GM19035 (cell line): ENCODE measurements at regions not wholly inside any gene's neighbourhood (a gene's known extent, or its start where the extent isn't known, plus 50 kb on each side); places are given as distances from the start of the nearest gene placed in this dataset.
A peak's percentile ranks its signal among the peaks of the same experiment; 100 is the strongest.
"Not testable (repeated sequence)": the region's sequence is repeated elsewhere in the genome, so short reads cannot be mapped to it uniquely, and the experiment has no call there.

Experiments used
- ATAC-seq: cut with Tn5 transposase; IDR thresholded peaks from one replicate; pipeline ENCODE4 v1.9.1; 2021; ENCODE audit not compliant: unreplicated experiment

DNA sequence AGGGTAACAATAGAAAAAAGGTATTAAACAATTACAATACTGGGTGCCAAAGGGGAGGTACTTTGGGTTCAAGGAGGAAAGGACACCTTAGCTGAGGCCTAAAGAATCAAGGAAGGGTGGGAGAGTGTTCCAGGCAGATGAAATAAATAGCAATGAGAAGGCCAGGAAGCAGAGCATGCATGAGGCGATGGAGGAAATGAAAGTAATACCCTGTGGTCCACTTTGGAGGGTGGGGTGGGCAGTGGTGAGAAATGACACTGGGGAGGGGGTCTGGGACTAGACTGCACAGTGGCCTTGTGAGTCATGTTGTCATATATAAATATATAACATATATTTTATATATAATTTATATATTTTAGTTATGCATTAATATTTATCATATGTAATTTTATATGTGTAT is 55.9 kb downstream of the BHLHE40 start:
- no peak for ATAC-seq

DNA sequence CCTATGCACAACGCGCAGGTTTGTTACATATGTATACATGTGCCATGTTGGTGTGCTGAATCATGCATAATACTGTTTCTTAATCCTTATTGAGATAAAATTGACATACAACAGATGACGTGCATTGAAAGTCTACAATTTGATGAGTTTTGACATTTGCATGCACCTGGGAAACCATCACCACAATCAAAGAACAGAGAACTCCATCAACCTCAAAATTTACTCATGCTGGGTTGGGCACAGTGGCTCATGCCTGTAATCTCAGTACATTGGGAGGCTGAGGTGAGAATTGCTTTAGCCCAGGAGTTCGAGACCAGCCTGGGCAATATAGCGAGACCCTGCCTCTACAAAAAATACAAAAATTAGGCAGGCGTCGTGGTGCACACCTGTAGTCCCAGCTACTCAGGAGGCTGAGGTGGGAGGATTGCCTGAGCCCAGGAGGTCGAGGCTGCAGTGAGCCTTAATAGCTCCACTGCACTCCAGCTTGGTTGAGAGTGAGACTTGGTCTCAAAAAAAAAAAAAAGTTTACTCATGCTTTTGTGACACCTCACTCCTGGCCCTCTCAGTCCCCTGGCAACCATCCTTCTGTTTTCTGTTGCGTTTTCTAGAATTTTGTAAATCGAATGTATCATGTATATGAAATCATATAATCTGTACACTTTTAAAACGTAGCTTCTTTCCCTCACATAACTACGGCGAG is 56.6 kb downstream of the BHLHE40 start:
- ATAC-seq, result no peak

DNA sequence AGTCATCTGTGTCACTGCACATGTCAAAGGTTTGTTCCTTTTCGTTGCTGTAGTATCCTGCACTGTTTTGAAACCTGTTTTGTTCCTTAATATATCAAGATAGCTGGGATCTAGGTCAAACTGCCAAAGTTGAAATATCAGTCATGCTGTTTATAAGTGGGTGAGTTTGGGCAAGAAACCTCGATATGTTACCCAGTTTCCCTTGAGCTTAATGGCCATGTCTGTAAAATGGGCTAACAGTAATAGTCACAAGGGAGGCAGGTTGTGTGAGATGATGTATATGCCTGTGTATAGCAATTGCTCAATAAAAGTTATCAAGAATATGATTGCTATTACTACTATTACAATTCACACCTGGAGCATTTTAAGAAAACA is 57.1 kb downstream of the BHLHE40 start:
- ATAC-seq, result no peak

DNA sequence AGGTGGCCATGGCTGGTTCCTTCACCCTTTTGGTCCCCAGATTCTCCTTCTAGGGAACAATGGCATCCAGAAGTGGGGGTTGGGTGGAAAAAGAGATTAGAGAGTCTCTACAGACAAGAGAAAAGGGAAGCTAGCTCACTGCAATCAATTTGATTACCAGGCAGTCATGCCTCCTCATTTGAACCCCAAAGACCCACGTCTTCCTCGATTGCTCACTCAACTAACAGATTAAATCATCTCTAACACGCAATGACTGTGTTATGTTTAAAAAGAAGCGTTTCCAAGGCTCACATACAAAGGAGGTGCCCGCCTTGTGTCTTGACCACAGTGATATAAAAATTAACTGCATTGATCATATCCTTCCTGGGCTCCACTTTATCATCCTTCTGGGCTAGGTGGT is 57.6 kb downstream of the BHLHE40 start:
- no peak for ATAC-seq

DNA sequence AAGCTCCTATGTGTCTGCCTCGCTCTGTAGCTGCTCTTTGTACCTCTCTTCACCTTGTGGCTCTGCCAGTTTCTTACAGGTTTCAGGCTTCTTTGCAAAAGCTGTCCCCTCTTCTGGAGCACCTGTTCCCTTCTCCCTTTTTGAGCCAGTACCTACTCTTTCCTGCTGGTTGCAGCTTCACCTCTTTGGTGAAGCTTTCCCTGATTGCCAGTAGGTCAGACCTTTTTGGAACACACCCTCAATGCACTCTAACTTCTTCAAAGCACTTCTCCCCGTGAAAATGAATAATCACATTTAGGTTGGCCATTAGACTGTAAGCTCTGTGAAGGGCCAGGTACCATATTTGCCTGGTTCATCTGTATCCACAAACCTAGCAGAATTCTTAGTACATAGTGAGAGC is 60.3 kb downstream of the BHLHE40 start:
- no peak for ATAC-seq

DNA sequence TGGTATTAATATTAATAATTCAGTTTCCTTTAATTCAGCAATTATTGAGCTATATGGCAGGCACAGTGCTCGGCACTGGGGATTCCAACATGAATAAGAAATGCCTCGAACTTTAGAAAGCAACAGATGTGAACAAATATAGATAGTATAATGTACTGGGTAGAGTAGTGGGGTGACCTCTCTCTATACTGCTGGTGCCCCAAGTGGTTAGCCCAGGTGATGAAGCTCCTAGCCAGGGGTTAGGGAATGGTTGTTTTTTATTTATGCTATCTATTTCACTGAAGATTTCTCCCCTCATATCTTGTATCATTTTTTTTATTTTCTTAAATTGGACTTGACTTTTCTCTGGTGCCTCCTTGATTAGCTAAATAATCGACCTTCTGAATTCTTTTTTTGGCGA is 62.1 kb downstream of the BHLHE40 start:
- ATAC-seq, result no peak

DNA sequence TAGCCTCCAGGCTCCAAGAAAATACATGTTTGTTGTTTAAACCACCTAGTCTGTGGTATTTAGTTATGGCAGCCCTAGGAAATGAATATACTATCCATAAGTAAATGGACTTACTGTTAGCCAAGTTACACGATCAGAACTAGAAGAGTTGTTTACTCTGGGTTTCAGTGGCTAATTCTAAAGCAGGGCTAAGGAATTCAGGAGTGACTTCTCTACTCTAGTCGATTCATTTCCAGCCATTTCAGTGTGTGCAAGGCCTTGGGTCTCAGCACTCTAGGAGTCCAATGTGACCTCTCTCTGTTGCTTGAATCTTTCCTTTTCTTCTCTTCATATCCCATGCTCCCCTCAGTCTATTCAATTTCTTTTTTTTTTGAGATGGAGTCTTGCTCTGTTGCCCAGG is 66.7 kb downstream of the BHLHE40 start:
- ATAC-seq, result no peak

DNA sequence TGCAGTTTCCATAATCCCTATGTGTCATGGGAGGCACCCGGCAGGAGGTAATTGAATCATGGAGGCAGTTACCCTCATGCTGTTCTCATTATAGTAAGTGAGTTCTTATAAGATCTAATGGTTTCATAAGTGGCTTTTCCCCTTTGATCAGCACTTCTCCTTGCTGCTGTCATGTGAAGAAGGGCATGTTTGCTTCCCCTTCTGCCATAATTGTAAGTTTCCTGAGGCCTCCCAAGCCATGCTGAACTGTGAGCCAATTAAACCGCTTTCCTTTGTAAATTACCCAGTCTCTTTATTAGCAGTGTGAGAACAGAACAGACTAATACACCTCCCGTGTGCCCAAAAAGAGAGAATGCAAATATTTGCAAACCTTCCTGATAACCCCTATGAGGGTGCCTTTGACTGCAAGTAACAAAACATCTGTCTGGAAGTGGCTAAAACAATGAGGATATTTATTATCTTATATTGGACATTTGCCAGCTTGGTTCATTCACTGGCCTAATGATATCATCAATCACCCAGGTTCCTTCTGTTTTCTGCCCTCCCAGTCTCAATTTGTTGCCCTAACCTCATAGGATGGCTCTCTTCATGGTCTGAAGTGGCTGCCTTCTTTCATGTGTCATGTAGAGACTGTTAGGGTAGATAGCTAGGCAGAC is 68.7 kb downstream of the BHLHE40 start:
- no peak for ATAC-seq

DNA sequence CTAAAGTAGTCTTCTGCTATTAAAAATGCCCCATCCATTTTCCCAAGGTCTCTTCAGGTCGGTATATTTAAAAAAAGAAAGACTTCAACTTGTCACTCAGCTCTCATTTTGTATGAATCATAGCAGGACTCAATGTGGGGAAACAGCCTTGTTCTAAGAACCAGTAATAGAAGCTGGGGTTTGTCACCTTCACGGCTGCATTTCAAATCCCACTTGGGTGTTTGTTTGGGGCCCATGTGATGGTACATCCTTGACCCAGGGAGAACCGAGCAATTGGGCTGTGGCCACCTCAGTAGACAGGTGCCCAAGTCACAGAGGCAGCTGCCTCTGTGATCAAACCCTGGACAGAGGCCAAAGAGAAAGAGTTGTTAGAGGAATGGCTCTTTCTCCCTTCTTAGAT is 70.3 kb upstream of the ARL8B start:
- no peak for ATAC-seq

DNA sequence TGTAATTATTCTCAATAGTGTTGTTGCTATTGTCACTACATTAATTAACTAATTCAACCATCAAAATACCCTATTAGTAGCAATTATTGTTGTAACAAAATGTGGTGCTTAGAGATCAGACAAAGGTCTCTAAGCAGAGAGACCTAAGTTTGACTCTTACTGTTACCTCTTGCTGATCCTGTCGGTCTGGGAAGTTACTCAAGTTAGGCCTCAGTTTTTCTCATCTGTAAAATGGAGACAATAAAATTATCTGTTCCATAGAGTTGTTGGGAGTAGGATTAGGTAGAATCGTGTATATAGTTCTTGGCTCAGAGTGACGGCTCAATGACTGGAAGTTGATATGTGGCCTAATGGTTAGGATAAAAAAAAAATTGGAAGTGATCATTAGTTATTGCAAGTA is 69.8 kb upstream of the ARL8B start:
- no peak for ATAC-seq

DNA sequence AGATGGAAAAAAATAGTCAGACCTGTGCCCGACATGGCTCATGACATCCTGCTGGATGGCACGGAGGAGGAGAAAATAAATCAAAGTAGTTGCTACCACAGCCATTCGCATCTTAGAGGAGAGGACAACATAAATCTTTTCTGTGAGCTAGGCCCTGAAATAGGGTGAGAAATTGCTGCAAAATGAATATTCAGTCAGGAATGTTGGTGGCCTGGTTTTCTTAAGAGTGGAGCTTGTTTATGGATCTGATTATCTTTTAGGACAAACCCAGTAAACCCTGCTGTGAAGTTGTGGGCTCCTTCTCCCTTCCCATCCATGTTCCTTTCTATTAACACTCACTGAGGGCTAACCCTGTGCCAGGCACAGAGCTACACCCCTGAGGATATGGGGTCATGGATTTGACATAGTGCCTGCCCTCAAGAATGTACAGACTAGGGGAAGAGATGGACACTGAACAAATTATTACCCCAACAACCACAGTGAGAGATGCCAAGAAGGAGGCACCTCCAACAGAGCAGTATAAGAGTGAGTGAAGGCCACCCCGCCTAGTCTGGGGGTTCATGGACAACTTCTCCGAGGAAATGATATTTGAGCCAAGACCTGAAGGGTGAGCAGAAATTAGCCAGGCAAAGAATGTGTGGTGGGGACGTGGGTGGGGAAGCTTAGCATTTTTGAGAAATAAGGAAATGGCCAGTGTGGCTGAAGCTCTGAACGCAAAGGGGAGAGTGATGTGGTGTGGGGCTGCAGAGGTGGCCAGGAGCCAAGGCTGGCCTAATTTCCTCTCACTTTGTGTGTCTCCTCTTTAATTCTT is 68.9 kb upstream of the ARL8B start:
- no peak for ATAC-seq

DNA sequence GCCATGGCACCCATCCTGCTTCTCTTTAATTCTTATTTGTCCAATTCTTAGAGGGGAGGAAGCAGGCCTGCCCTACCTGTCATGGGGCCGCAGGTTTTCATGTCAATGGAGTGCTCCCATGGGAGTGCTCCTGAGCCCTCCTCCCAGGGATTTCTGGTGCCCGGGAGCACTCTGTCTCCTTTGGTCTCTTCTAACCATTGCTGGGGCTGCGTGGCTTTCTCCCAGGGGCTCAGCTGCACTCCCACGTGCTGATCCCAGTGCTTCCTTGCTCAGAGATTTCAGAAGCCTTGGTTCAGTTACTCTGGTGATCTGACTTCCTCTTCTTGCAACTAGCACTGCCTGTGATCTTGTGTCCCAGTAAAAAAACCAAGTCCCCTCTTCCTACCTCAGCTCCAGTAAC is 68.0 kb upstream of the ARL8B start:
- no peak for ATAC-seq

DNA sequence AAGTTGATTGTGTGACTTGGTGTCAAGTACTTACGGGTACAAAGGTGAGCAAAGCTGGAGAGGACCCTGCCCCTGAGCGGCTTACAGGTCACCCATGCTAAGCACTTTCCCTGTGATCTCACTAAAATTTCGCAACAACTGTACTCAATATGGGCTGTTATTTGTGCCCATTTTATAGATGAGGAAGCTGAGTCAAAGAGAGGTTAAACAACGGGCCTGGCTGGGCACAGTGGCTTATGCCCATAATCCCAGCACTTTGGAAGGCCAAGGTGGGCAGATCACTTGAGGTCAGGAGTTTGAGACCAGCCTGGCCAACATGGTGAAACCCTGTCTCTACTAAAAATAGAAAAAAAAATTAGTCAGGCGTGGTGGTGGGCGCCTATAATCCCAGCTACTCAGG is 67.5 kb upstream of the ARL8B start:
- not testable (repeated sequence) for ATAC-seq

DNA sequence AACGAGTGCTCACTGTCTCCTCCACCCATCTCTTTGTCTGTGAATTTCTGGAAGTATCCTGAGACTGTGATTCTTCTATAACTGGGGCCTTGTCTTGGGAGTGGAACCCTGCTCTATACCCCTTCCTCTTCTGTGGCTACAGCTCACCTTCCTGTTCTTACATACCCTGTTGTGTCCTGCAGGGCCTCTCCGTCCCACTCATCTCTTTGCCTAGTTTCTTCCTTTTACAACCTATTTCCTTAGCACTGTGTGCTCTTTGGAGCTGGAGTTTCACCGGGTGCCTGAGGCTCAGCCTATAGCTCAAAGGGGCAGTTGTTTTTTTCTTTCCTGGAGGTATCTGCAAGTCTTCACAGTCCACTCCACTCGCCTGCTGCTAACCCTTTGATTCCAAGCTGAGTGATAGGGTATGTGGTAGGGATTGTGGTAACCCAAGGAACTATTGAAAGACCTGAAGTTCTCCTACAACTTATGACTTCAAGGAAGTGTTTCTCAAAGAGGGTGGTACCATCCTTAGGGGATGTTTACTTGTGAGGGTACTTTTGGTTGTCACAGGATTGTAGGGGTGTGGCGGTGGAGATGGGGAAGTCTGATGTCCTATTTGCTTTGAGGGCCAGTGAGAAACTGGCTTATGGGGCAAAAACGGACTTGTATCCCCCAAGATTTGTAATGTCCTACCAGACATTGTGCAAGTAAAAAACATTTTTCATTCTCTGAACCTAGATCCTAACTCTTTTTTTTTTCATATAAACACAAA is 66.6 kb upstream of the ARL8B start:
- ATAC-seq, result no peak

DNA sequence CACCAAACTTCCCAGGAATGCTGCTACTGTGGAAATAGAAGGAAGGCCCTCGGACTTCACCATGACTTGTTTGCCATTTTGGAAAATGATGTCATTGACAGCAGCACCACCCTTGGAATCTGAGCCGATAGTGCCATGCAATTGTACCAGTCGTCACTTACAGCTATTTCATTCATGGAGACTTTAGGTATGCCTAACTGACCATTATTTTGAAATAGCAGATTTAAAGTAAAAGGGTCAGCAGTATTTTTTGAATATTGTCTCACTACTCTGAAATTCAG is 66.0 kb upstream of the ARL8B start:
- ATAC-seq, result no peak

DNA sequence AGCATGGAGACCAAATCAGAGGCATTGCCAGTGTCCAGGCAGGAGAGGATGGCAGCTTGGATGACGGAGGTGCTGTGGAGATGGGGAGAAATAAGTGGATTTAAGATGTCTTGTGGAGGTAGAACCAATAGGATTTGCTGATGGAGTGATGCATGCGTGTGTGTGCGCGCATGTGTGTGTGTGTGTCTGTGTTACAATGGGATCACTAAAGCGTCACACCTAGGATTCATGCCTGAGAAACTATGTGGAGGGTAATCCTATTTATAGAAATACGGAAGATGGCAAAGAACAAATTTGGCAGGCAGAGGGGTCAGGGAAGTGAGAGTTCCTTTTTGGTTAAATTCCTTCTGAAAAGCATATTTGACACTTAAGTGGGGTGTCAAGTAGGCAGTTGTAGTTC is 64.8 kb upstream of the ARL8B start:
- no peak for ATAC-seq

DNA sequence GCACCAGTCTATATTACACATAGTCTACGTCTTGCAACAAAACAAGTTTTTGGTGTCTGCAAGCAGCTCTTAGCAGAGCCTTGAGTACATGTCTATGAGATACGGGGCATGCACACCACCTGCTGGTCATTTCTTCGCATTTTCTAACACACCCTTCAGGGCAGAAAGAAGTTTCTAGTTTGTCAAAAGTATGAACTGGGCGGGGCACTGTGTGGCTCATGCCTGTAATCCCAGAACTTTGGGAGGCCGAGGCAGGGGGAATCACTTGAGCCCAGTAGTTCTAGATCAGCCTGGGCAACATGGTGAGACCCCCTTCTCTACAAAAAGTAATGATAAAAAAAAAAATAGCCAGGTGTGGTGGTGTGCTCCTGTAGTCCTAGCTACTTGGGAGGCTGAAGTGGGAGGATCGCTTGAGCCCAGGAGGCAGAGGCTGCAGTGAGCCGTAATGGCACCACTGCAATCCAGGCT is 64.2 kb upstream of the ARL8B start:
- ATAC-seq, result peak; percentile 94

DNA sequence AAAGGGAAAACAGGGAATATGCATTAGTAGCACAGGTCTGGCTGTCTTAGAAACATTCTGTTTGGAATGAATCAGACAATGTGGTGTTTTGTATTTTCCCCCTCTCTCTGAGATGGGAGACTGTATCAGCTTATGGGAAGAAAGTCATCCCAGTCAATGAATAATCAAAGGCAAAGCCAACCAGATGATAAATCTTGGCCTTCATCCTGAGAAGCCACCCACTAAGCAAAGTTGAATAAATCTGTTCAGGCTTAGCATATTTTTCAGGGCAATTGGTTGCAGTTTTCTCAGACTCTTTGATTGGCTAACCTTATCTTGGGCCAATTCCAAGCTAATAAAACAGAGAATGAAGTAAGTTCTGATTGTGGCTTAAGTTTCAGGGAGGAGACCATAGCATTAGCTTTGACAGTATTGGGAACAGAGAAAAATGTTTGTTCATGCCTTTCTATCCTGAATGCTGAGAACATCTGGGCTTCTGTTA is 63.6 kb upstream of the ARL8B start:
- no peak for ATAC-seq

DNA sequence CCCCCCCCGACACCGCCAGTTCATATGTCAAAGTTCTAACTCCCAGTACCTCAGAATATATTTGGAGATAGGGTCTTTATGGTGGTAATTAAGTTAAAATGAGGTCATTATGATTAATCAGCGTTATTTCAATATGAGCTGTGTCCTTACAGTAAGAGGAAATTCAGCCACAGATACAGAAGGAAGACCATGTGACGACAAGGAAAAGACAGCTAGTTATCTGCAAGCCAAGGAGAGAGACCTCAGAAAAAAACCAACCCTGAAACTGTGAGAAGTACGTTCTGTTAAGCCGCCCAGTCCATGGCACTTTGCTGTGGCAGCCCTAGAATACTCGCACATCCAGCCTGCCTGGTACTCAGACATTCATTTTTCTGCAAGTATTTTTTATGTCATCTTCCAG is 62.3 kb upstream of the ARL8B start:
- ATAC-seq, result no peak

DNA sequence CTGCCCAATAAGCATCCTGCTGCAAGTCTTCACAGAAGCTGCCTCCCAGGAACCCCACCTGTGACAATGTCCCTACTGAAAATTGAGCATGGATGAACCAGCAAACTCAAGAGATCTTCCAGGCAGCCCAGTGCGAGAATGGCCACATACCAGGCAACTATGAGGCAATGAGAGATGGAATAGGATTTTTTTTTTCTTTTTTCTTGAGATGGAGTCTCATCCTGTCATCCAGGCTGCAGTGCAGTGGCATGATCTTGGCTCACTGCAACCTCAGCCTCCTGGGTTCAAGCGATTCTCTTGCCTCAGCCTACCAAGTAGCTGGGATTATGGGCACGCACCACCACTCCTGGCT is 60.9 kb upstream of the ARL8B start:
- no peak for ATAC-seq

DNA sequence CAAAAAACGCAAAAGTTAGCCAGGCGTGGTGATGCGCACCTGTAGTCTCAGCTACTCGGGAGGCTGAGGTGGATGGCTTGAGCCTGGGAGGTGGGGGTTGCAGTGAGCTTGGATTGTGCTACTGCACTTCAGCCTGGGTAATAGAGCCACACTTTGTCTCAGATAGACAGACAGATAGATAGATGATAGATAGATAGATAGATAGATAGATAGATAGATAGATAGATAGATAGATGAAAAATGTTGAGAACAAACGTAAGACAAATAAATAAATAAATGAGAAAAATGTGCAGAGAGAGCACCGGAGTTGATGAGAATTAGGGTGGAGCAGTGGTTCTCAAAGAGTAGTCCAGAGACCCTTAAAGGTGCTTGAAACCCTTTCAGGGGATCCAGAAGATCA is 58.4 kb upstream of the ARL8B start:
- ATAC-seq, result no peak
